Lower leg skin (tissue), 3 donors: ENCODE measurements at regions not wholly inside any gene's neighbourhood (a gene's known extent, or its start where the extent isn't known, plus 50 kb on each side); places are given as distances from the start of the nearest gene placed in this dataset.
"Not testable (repeated sequence)": the region's sequence is repeated elsewhere in the genome, so short reads cannot be mapped to it uniquely, and the experiment has no call there.

ENCODE experiments used
- POLR2A ChIP-seq, 2 donors: fragments of 450-650 bp; IDR thresholded peaks; one replicate each; pipeline ENCODE4 v1.6.1; 2016 to 2017; ENCODE audit warnings: antibody characterized with exemption in 2 of 2, mild to moderate bottlenecking in 1 of 2, moderate library complexity in 1 of 2
- TF ChIP-seq, protein P1 (sequence below), 3 donors: fragments of 450-650 bp; IDR thresholded peaks; one replicate each; pipeline ENCODE4 v1.5.1; 2016; ENCODE audit warnings: antibody characterized with exemption in 3 of 3, mild to moderate bottlenecking in 3 of 3, moderate library complexity in 2 of 3

DNA sequence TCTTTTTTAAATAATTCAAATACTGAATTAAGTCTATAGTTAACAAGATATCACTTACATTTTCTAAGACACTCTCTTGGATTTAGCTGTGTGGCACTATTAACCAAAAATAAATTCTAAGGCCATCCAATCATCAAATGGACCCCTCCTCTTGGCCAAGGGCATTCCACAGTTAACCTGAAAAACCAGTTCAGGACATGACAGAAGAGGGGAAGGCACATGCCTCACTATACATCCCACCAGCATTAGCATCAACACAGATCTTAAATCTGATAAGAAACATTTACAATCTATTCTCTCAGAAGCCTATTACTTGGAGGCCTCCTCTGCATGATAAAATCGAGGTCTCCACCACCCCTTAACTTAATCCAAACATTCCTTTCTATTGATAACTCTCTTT, 327.5 kb downstream of the PCDH11X start:
- TF ChIP-seq, protein P1, sequence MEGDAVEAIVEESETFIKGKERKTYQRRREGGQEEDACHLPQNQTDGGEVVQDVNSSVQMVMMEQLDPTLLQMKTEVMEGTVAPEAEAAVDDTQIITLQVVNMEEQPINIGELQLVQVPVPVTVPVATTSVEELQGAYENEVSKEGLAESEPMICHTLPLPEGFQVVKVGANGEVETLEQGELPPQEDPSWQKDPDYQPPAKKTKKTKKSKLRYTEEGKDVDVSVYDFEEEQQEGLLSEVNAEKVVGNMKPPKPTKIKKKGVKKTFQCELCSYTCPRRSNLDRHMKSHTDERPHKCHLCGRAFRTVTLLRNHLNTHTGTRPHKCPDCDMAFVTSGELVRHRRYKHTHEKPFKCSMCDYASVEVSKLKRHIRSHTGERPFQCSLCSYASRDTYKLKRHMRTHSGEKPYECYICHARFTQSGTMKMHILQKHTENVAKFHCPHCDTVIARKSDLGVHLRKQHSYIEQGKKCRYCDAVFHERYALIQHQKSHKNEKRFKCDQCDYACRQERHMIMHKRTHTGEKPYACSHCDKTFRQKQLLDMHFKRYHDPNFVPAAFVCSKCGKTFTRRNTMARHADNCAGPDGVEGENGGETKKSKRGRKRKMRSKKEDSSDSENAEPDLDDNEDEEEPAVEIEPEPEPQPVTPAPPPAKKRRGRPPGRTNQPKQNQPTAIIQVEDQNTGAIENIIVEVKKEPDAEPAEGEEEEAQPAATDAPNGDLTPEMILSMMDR (IDR thresholded peaks at IDR 0.05) = not testable (repeated sequence)
- not testable (repeated sequence) for TF ChIP-seq POLR2A (IDR thresholded peaks at IDR 0.05)
